ENCODE measurements at regions not wholly inside any gene's neighbourhood (a gene's known extent, or its start where the extent isn't known, plus 50 kb on each side); places are given as distances from the start of the nearest gene placed in this dataset.
"Not testable (repeated sequence)": the region's sequence is repeated elsewhere in the genome, so short reads cannot be mapped to it uniquely, and the experiment has no call there.

GRCh38 chr4:91840359-91840758 lies 463.4 kb upstream of the GRID2 start:
- DNase-seq: no peak

GRCh38 chr4:91846233-91846632 lies 457.5 kb upstream of the GRID2 start:
- no peak for DNase-seq

GRCh38 chr4:91851456-91851855 lies 452.3 kb upstream of the GRID2 start:
- no peak for DNase-seq

GRCh38 chr4:91887926-91888325 lies 415.8 kb upstream of the GRID2 start:
- no peak for DNase-seq

GRCh38 chr4:91891217-91891616 lies 412.5 kb upstream of the GRID2 start:
- DNase-seq: not testable (repeated sequence)

- no peak for DNase-seq
These were observed 409.8 kb upstream of the GRID2 start for GRCh38 chr4:91894006-91894405.

GRCh38 chr4:91904556-91904955 lies 399.2 kb upstream of the GRID2 start:
- no peak for DNase-seq

- DNase-seq: no peak
These were observed 393.8 kb upstream of the GRID2 start for GRCh38 chr4:91909963-91910362.

- DNase-seq: no peak
These were observed 389.5 kb upstream of the GRID2 start for GRCh38 chr4:91914176-91914804.

GRCh38 chr4:91916219-91916618 lies 387.5 kb upstream of the GRID2 start:
- no peak for DNase-seq

- no peak for DNase-seq
These were observed 379.1 kb upstream of the GRID2 start for GRCh38 chr4:91924625-91925024.

- no peak for DNase-seq
These were observed 368.5 kb upstream of the GRID2 start for GRCh38 chr4:91935217-91935616.

GRCh38 chr4:91936311-91936710 lies 367.5 kb upstream of the GRID2 start:
- DNase-seq: no peak

GRCh38 chr4:91957963-91958362 lies 345.8 kb upstream of the GRID2 start:
- no peak for DNase-seq

GRCh38 chr4:91958596-91958995 lies 345.2 kb upstream of the GRID2 start:
- DNase-seq: no peak

GRCh38 chr4:91961504-91961903 lies 342.3 kb upstream of the GRID2 start:
- no peak for DNase-seq

GRCh38 chr4:91963486-91963885 lies 340.3 kb upstream of the GRID2 start:
- no peak for DNase-seq

- no peak for DNase-seq
These were observed 338.6 kb upstream of the GRID2 start for GRCh38 chr4:91965166-91965565.

- DNase-seq: no peak
These were observed 330.1 kb upstream of the GRID2 start for GRCh38 chr4:91973479-91974153.

- no peak for DNase-seq
These were observed 319.3 kb upstream of the GRID2 start for GRCh38 chr4:91984466-91984865.

GRCh38 chr4:91989914-91990313 lies 313.9 kb upstream of the GRID2 start:
- DNase-seq: no peak

GRCh38 chr4:91990726-91991125 lies 313.0 kb upstream of the GRID2 start:
- DNase-seq: no peak

GRCh38 chr4:91997045-91997444 lies 306.7 kb upstream of the GRID2 start:
- DNase-seq: no peak

GRCh38 chr4:92012899-92013867 lies 290.6 kb upstream of the GRID2 start:
- peak; percentile 3 for DNase-seq

Measured in retina (tissue), 1 donor.